HCT116 (cell line): ENCODE measurements at regions not wholly inside any gene's neighbourhood (a gene's known extent, or its start where the extent isn't known, plus 50 kb on each side); places are given as distances from the start of the nearest gene placed in this dataset.

Experiments used
- CTCF ChIP-seq, 3 experiments: fragments of 200-600 bp in 1 of 3; sonication (generic) in 1 of 3; IDR thresholded peaks in 2 of 3; conservative IDR thresholded peaks in 1 of 3; 2 replicates each; pipeline ENCODE4 v1.5.1; 2012 to 2017; ENCODE audit warnings: low read depth in 2 of 3, low read length in 2 of 3, antibody characterized with exemption in 1 of 3, borderline replicate concordance in 1 of 3, control low read depth in 1 of 3, mild to moderate bottlenecking in 1 of 3, mixed read lengths in 1 of 3, mixed run types in 1 of 3, moderate library complexity in 1 of 3; ENCODE audit not compliant: insufficient read depth in 1 of 3
- EZH2 ChIP-seq: fragments of 200-600 bp; sonication (generic); IDR thresholded peaks from 2 replicates; pipeline ENCODE4 v1.6.1; 2017; ENCODE audit warnings: antibody characterized with exemption, mixed run types
- POLR2A ChIP-seq: IDR thresholded peaks from 2 replicates; pipeline ENCODE4 v1.7.0; 2011; ENCODE audit warnings: borderline replicate concordance; ENCODE audit not compliant: insufficient read depth, insufficient read length; ENCODE audit errors: extremely low read depth
- POLR2AphosphoS5 ChIP-seq: IDR thresholded peaks from 2 replicates; pipeline ENCODE4 v1.6.1; 2011; ENCODE audit warnings: mild to moderate bottlenecking, low read depth, low read length, moderate library complexity
- RAD21 ChIP-seq: IDR thresholded peaks from 2 replicates; pipeline ENCODE4 v1.6.1; 2012; ENCODE audit warnings: low read depth, mild to moderate bottlenecking

GRCh38 chr2:16167451-16167861 is 227.1 kb downstream of the MYCN start:
- TF ChIP-seq POLR2AphosphoS5 (no peak), RAD21 (no peak), POLR2A (no peak), EZH2 (no peak), CTCF (IDR thresholded peaks at IDR 0.05 in 2 of 3, conservative IDR thresholded peaks at IDR 0.05 in 1 of 3; ENCODE audit: borderline replicate concordance in 1 of 3, insufficient read depth in 1 of 3, low read depth in 2 of 3, low read length in 2 of 3) (no peak)
